HL-60/S4 treated with retinoic acid at 250 ng/mL for 4 days and 3 days (cell line): ENCODE measurements at regions not wholly inside any gene's neighbourhood (a gene's known extent, or its start where the extent isn't known, plus 50 kb on each side); places are given as distances from the start of the nearest gene placed in this dataset.
"Not testable (repeated sequence)": the region's sequence is repeated elsewhere in the genome, so short reads cannot be mapped to it uniquely, and the experiment has no call there.

Experiments used
- in situ Hi-C: fragments of 300-500 bp; cut with MboI; formaldehyde crosslinking; loops from 2 replicates; pipeline ENCODE4 v1.7.0; 2022; ENCODE audit warnings: low sequenced_read_pairs

DNA sequence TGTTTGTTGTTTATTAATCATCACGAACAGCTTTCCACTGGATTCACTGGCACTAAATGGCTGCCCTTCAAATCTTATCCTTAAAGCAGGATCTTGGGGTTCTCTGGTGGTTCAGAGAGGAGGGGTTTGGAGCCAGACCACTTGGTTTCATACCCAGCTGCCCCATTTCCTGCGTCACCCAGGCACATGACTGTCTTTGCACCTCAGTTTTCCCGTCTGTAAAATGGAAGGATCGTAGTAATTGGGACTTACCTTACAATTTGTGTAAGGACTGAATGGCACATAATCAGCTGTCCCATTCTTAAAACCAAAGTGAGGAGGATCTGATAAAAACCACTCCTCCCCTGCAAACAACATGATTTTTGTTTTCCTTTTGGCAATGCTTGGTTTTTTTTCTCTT, 318.3 kb downstream of the ZNF536 start:
- in situ Hi-C loops, result no loop called here

DNA sequence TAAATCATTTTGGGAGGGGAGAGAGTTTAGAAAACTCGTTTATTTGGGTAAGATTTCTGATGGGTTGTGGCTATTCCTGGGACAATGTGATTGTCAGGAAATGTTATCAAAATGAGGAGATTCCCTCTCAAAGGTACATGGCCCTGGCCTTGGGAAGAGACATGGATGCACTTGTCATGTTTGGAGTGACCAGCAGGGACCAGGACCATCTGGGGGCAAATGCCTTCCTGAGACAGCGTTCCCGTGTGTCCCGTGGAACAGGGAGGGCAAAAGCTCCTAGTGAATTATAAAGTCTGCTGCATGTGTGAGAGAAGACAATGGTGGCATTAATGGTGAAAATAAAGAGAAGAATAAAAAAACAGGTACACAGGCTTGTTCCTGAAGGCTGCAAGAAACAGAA, 317.3 kb downstream of the ZNF536 start:
- in situ Hi-C loops, result no loop called here

DNA sequence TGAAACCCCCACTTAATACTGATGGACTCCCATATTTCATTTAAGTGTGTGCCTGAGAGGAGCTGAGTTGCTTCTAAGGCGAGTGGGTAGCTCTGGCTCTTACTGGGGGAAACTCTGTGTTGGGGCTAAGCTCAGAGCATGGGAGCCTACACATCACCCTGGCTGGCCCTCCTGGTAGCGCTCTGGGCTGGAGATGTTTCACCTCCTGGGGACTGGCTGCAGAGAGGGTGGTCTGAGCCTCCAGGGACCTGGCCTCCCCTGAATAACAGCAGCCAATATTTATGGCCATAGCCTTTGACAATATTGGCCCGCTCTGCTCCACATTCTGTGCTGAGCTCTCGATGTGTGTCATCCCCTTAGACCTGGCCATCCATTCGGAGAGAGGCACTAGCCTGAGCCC, 316.5 kb downstream of the ZNF536 start:
- in situ Hi-C loops, result no loop called here

- in situ Hi-C loops, result no loop called here
Observed at GRCh38 chr19:30686826-30687566, 314.8 kb downstream of the ZNF536 start.

- in situ Hi-C loops, result no loop called here
Observed at GRCh38 chr19:30686176-30686820, 314.1 kb downstream of the ZNF536 start.

DNA sequence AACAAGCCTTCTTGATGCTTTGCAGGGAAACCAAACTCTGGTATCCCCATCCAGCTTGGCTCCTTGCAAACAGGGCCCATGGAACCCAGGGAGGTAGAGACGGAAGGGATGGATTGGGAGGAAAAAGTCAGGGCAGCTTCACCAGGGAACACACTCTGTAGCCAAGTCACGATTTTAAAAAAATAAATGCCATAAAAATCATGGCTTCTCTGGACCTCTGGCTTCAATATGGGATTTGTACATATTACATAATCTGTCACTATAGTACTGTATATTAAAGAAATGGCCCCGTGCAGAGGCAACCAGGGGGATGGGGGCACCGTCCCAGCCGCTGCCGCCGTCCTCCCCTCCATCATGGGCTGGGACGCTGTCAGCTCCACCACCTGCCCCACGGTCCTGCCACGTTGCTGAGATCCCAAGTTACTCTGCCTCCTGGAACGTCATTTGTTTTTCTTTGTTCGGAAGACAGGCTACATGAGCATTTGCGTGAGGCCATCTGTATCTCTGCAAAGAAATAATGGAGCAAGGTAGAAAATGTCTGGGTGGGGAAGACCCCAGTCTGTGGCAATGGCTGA, 313.3 kb downstream of the ZNF536 start:
- in situ Hi-C loops, result no loop called here

DNA sequence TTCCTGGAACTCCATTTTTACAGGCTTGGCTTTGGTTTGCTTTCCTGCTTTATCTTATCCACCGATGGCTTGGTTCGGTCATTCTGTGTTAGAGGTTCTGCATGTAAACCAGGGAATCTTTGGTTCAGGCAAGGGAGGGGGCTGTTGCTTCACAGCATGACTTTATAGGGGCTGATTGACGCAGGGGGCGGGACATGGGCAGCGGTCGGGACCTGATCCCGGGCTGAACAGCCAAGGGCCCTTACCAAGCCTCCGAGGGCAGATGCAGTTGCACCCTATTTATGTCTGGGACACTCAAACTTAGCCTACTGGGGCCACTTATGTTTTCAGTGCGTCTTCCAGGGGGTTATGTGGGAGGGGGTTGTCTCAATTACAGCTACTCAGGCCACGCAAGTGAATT, 312.4 kb downstream of the ZNF536 start:
- in situ Hi-C loops, result no loop called here

DNA sequence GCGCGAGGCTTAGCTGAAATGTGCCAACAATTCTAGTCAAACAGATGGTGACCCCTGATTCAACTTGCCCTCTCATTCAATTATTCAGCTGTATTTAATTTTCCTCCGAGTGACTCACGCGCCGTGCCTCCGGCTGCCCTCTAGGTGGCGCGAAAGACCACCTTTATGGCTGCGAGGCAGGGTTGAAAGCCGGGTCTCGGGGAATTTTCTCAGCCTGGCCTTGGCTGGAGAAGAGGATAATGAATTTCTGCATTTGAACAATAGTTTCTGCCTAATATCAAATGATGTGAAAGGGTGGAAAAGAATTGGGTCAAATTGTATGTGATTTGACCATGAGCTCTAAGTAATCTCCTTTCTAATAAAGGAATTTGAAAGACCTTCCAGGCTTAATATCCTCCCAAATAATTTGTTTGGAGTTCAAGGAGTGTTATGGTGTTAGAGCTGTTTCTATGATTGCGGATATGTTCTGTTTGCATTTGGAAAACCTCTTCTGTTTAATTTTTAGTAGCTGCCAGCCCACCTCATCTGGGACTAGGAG, 310.9 kb downstream of the ZNF536 start:
- in situ Hi-C loops, result no loop called here

DNA sequence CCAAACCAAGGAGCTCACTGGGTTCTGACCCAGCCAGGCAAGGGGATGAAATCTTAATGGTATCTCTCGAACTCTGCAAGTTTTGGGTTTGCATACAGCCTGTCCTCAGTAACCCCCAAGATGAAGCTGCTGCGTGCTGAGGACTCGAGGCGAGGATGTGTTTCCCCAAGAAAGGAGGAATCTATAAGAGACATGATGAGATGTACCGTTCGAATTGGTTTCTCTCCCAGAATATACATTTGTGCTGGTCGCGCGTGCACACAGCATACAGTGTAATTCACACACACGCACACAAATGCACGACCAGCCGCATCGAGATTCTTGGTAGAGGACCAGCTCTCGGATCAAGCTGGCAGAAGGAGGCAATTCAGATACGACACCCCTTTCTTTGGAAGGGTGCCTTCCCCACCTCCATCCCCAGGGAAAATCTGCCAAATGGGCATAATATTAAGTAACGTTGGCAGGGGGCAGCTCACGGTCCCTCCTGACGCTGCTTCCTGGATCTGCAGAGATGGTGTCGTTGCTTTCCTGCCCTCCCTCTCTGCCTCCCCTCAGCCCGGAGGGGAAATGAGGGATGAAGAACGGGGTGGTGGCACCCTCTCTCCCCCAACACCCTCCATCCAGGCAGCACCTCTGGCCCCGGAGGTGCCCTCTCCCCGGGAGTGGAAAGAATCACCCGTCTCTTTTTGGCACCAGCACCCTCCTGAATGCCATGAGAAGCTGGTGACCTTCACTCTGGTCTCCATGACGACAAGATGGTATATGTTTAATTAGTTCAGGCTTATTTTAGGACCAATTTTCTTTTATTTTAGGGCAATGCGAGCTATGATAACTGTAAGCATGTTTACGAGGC, 310.2 kb downstream of the ZNF536 start:
- in situ Hi-C loops, result no loop called here

- in situ Hi-C loops, result no loop called here
Observed at GRCh38 chr19:30681162-30682100, 309.2 kb downstream of the ZNF536 start.

DNA sequence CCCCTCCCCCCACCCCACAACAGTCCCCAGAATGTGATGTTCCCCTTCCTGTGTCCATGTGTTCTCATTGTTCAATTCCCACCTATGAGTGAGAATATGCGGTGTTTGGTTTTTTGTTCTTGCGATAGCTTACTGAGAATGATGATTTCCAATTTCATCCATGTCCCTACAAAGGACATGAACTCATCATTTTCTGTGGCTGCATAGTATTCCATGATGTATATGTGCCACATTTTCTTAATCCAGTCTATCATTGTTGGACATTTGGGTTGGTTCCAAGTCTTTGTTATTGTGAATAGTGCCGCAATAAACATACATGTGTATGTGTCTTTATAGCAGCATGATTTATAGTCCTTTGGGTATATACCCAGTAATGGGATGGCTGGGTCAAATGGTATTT, 308.2 kb downstream of the ZNF536 start:
- in situ Hi-C loops, result not testable (repeated sequence)

GRCh38 chr19:30679789-30680188, 307.6 kb downstream of the ZNF536 start:
- in situ Hi-C loops, result no loop called here

GRCh38 chr19:30679153-30679702, 307.0 kb downstream of the ZNF536 start:
- in situ Hi-C loops, result no loop called here

- in situ Hi-C loops, result no loop called here
Observed at GRCh38 chr19:30678168-30678567, 306.0 kb downstream of the ZNF536 start.

GRCh38 chr19:30677702-30678101, 305.5 kb downstream of the ZNF536 start:
- in situ Hi-C loops, result no loop called here

DNA sequence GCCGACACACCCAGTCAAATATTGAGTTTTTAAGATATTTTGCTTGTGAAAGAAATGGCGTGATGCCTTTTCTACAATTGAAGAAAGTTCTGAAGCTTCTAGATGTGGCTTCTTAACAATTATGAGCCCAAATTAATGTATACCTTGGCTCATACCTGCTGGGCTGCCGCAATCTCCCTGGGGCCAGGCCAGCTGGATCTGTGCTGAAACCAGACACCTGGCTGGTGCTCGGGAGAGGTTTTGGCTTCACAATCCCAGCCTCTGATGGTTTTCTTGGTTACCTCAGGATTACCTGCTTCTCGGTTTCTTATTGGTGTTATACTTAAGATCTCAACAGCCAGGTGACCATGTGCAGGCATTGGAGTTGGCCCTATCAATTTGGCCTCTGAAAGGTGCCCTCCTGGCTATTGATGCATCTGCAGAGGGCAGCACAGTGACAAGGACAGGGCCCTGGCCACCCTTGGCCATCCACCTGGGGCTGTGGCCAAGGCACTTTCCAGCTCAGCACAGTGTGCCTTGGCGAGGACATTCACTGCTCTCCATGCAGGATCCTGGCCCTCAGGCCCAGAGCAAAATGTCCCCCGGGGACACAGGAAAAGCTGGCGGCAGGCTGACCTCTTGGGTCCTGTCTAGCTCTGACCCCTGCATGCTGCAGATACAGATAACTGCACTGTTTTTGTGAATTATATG, 305.0 kb downstream of the ZNF536 start:
- in situ Hi-C loops, result no loop called here

GRCh38 chr19:30675086-30675485, 302.9 kb downstream of the ZNF536 start:
- in situ Hi-C loops, result no loop called here

DNA sequence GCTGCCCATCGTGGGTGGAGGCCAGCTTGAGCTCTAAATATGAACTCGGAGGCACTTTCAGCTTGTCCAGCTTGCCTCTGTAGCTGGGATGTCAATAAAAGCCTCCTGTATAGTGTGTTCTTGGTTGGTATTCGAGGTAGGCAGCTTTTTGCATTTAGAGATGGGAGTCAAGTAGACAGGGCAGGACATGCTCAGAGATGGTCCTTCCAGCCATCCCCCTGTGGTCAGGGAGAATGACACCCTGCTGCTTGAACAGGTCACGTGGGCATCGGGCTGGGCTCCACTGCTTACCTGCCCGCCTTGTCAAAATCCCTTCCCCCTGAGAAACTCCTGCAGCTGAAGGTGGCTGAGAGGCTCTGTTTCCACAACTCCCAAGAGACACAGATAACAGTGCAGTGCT, 302.5 kb downstream of the ZNF536 start:
- in situ Hi-C loops, result loop anchor here (25.0 kb wide), 1 partner anchor 937 kb away; no protein-coding TSS in a partner anchor

DNA sequence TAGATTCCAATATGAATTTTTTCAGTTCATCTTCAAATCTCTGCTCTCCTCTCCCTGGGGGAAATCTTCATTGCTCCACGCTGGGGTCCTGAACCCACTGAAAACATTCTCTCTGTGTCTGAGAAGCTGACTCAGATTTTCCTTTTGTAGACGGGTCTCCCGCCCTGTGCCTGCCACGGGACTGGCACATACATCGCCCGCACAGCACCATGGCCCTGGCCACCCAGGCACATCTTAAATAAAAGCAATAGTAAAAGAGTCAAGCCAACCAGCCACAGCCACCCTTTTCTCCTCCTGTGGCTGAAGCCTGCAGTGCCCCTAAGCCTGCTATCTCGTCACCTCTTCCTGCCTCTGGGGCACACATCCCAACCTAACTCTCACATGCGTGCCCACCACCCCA, 301.2 kb downstream of the ZNF536 start:
- in situ Hi-C loops, result loop anchor here (25.0 kb wide), 1 partner anchor 936 kb away; no protein-coding TSS in a partner anchor
